Omental fat pad (tissue), 3 donors: ENCODE measurements at regions not wholly inside any gene's neighbourhood (a gene's known extent, or its start where the extent isn't known, plus 50 kb on each side); places are given as distances from the start of the nearest gene placed in this dataset.

ENCODE experiments used
- ATAC-seq: fragments of 150-250 bp; one replicate; pipeline ENCODE4 v1.9.1; 2016; ENCODE audit warnings: mild to moderate bottlenecking, moderate library complexity; ENCODE audit not compliant: low FRiP score
- DNase-seq: peaks from one replicate; pipeline ENCODE4 v3.0.0-alpha.2; 2019; ENCODE audit warnings: low spot score
- TF ChIP-seq, protein P1 (sequence below), 3 donors: fragments of 450-650 bp; IDR thresholded peaks; one replicate each; pipeline ENCODE4 v1.5.1; 2016 to 2017; ENCODE audit warnings: antibody characterized with exemption in 3 of 3, mild to moderate bottlenecking in 3 of 3, moderate library complexity in 2 of 3

DNA sequence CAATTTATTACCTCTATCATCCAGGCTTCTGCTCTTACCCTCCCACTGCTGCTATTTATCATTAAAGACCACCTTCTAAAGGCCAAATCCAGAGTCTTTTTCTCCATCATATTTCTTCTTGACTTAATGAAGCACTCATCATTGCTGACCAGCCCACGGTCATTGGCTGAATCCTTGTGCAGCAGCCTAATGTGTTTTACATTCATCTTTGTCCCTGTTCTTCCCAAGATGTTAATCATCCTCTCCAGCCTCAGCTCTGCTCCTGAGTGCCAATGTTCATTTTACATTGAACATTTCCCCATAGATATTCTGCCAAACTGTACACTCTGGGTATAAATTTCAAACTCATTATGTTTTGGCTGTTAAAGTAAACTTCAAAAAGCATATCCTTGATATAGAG lies 373.6 kb downstream of the NUP35 start:
- TF ChIP-seq, protein P1, sequence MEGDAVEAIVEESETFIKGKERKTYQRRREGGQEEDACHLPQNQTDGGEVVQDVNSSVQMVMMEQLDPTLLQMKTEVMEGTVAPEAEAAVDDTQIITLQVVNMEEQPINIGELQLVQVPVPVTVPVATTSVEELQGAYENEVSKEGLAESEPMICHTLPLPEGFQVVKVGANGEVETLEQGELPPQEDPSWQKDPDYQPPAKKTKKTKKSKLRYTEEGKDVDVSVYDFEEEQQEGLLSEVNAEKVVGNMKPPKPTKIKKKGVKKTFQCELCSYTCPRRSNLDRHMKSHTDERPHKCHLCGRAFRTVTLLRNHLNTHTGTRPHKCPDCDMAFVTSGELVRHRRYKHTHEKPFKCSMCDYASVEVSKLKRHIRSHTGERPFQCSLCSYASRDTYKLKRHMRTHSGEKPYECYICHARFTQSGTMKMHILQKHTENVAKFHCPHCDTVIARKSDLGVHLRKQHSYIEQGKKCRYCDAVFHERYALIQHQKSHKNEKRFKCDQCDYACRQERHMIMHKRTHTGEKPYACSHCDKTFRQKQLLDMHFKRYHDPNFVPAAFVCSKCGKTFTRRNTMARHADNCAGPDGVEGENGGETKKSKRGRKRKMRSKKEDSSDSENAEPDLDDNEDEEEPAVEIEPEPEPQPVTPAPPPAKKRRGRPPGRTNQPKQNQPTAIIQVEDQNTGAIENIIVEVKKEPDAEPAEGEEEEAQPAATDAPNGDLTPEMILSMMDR (IDR thresholded peaks at IDR 0.05) = no peak
- DNase-seq = no peak
- ATAC-seq = no peak

DNA sequence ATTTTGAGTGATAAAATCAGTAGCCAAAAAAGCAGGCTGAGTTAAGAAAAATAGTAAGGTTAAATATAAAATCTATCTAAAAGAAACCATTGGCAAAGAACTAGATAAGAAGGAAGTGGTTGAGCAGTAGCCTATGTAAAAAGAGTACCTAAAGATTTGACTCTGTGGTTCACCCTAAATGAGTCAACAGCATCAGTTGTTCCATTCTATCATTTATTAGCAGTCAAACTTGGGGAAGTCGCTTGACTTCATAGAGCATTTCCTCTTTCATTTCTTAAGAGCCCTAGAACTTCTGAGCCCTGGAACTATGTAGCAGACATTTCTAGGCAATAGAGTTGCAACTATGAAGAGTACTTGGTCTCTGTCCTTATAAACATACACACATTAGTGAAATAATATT lies 381.7 kb downstream of the NUP35 start:
- DNase-seq = no peak
- TF ChIP-seq, protein P1 (IDR thresholded peaks at IDR 0.05) = no peak
- ATAC-seq = no peak

DNA sequence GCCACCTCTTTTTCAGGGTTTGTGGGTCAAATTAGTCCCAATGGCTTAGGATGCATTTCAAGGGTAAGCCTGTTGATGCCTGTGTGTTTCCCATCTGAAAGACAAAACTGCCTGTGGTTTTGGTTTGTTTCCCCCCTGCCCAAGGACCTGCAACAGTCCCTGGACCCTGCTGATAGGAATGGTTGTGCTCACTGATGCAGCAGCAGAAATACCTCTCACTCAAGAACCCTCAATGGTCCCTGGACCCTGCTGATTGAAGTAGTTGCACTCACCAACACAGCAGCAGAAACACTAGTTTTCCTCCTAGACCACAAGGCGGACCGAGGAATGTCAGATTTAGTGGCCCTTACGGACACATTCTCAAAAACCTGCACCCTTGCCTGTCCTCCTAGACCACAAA lies 386.9 kb downstream of the NUP35 start:
- DNase-seq = no peak
- TF ChIP-seq, protein P1 (IDR thresholded peaks at IDR 0.05) = no peak
- ATAC-seq = no peak

GRCh38 chr2:183519371-183520056 lies 395.3 kb downstream of the NUP35 start:
- no peak for ATAC-seq
- no peak for DNase-seq
- TF ChIP-seq, protein P1 (IDR thresholded peaks at IDR 0.05) = no peak

DNA sequence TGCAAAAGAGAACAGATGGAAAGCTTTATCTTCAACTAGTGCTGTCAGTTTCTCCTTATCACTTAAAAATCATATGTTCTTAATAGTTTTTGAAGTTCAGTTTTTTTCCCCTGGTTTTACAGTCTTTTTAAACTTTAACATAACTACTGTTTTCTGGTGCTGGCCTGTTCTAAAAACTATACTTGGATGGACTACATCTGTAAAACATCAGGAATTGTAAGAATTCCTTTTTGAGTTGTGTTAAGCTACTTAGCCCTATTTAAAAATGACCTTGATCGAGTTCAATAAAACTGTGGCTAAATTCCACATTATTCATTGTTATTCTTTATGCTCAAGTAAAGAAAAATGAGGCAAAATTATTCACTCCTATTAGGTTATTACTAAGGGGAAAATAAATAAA lies 397.7 kb downstream of the NUP35 start:
- ATAC-seq = no peak
- TF ChIP-seq, protein P1 (IDR thresholded peaks at IDR 0.05) = no peak
- no peak for DNase-seq

DNA sequence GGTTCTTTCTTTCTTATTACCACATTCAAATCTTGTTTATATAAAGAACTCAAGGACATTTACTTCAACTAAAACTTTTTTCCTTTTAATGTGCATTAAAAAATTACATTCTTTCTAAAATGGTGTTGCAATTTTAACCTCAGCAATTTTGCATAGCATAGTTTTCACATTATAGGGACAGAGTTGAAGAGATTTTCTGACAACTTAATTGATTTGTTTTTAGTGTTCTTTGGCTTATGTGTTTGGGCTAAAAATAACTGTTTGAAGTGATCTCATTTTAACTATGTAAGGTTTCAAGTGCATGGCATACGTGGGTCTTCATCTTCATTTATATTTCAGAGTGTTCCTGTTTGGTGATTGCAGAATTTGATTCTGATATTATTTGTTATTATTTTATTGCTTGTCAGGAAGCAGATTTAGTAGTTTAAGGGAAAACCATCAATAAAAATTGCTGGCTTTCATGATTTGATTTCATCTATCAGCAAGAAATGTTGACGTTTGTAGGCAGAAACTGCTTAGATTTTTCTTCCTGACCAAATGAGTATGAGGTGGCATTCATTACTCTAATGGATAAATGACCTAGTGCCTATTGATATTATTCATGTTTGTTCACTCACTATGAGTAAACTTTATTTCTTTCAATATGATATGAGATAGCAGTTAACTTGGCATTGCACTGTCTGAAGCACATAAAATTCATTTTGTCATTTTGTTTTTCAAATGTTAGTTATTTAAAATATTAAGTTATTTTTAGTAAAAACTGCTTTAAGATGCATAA lies 398.4 kb downstream of the NUP35 start:
- TF ChIP-seq, protein P1 (IDR thresholded peaks at IDR 0.05) = no peak
- no peak for DNase-seq
- ATAC-seq = no peak
